NCI-H2107 (cell line): ENCODE measurements at regions not wholly inside any gene's neighbourhood (a gene's known extent, or its start where the extent isn't known, plus 50 kb on each side); places are given as distances from the start of the nearest gene placed in this dataset.
"Not testable (repeated sequence)": the region's sequence is repeated elsewhere in the genome, so short reads cannot be mapped to it uniquely, and the experiment has no call there.

Experiments used
- DNase-seq: peaks from one replicate; lab custom pipeline; 2025; lab: John Stamatoyannopoulos, UW

- DNase-seq = not testable (repeated sequence)
Observed at GRCh38 chr9:104195142-104195541, 101.0 kb downstream of the SMC2 start.

- DNase-seq = no peak
Observed at GRCh38 chr9:104200456-104200994, 106.4 kb downstream of the SMC2 start.

- DNase-seq = no peak
Observed at GRCh38 chr9:104206766-104207165, 112.7 kb downstream of the SMC2 start.

GRCh38 chr9:104209387-104209786 is 115.3 kb downstream of the SMC2 start:
- DNase-seq = no peak

GRCh38 chr9:104227108-104227507 is 133.0 kb downstream of the SMC2 start:
- DNase-seq = no peak

GRCh38 chr9:104232781-104233341 is 138.8 kb downstream of the SMC2 start:
- DNase-seq = no peak

- DNase-seq = no peak
Observed at GRCh38 chr9:104233366-104233765, 139.3 kb downstream of the SMC2 start.

GRCh38 chr9:104234632-104235337 is 140.7 kb downstream of the SMC2 start:
- DNase-seq = not testable (repeated sequence)

- not testable (repeated sequence) for DNase-seq
Observed at GRCh38 chr9:104235347-104236120, 141.4 kb downstream of the SMC2 start.

GRCh38 chr9:104238668-104239067 is 144.6 kb downstream of the SMC2 start:
- DNase-seq = no peak

- no peak for DNase-seq
Observed at GRCh38 chr9:104240890-104241289, 146.8 kb downstream of the SMC2 start.

GRCh38 chr9:104245925-104246324 is 151.8 kb downstream of the SMC2 start:
- DNase-seq = no peak

- no peak for DNase-seq
Observed at GRCh38 chr9:104247899-104248460, 153.9 kb downstream of the SMC2 start.

- no peak for DNase-seq
Observed at GRCh38 chr9:104256031-104256695, 162.1 kb downstream of the SMC2 start.

GRCh38 chr9:104256696-104257062 is 162.6 kb downstream of the SMC2 start:
- DNase-seq = no peak

GRCh38 chr9:104258296-104259011 is 164.3 kb downstream of the SMC2 start:
- no peak for DNase-seq

- DNase-seq = no peak
Observed at GRCh38 chr9:104260004-104260403, 165.9 kb downstream of the SMC2 start.

- no peak for DNase-seq
Observed at GRCh38 chr9:104263942-104264341, 169.8 kb downstream of the SMC2 start.

- DNase-seq = no peak
Observed at GRCh38 chr9:104264431-104264830, 170.3 kb downstream of the SMC2 start.

- DNase-seq = no peak
Observed at GRCh38 chr9:104269374-104269773, 175.3 kb downstream of the SMC2 start.
